Neural cell (in vitro differentiated cells): ENCODE measurements at regions not wholly inside any gene's neighbourhood (a gene's known extent, or its start where the extent isn't known, plus 50 kb on each side); places are given as distances from the start of the nearest gene placed in this dataset.

Source experiments
- EP300 ChIP-seq: fragments of 450-650 bp; conservative IDR thresholded peaks from 2 replicates; pipeline ENCODE4 v1.6.1; 2014; ENCODE audit warnings: antibody characterized with exemption, mild to moderate bottlenecking, moderate library complexity; ENCODE audit not compliant: poor library complexity, severe bottlenecking
- EZH2 ChIP-seq: fragments of 200-600, 300-800 bp; shearing (Covaris generic), sonication (generic); IDR thresholded peaks from 2 replicates; pipeline ENCODE4 v1.6.1; 2014; ENCODE audit warnings: antibody characterized with exemption, low read length, borderline replicate concordance, mild to moderate bottlenecking; ENCODE audit not compliant: insufficient read depth, poor library complexity, severe bottlenecking
- POLR2AphosphoS5 ChIP-seq: IDR thresholded peaks from 2 replicates; pipeline ENCODE4 v1.6.1; 2012
- RAD21 ChIP-seq: fragments of 450-650 bp; conservative IDR thresholded peaks from 2 replicates; pipeline ENCODE4 v1.6.1; 2014; ENCODE audit warnings: antibody characterized with exemption, mild to moderate bottlenecking, moderate library complexity
- SMC3 ChIP-seq: fragments of 450-650 bp; conservative IDR thresholded peaks from 2 replicates; pipeline ENCODE4 v1.6.1; 2014; ENCODE audit warnings: antibody characterized with exemption, mild to moderate bottlenecking, moderate library complexity; ENCODE audit not compliant: poor library complexity
- TAF1 ChIP-seq: IDR thresholded peaks from 2 replicates; pipeline ENCODE4 v1.6.1; 2012; ENCODE audit warnings: low read depth
- TF ChIP-seq, protein P1 (sequence below): fragments of 450-650 bp; IDR thresholded peaks from 2 replicates; pipeline ENCODE4 v1.5.1; 2014; ENCODE audit warnings: antibody characterized with exemption, mild to moderate bottlenecking, moderate library complexity; ENCODE audit not compliant: poor library complexity, severe bottlenecking
- TF ChIP-seq, protein P2 (sequence below): IDR thresholded peaks from 2 replicates; pipeline ENCODE4 v1.6.1; 2012; ENCODE audit warnings: borderline replicate concordance

DNA sequence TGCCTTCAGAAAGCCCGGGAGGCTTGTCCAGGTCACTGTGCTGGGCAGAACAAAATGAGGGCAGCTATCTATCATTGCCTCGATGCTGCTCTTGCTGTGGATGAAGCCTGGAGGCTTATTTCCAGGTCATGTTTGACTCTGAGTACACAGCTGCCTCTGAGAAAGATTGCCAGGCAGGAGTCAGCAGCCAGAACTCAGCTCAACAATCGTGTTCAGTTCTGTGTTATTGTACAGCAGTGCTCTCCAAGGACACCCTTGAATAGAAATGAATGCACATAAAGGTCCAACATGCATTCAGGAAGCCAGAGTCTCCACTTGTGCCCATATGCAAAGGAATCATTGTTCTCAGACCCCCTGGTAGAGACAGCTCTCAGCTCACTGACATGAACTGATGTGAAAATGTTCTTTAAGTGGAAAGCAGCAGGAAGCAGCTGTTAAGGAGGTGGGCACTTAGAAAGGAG, 61.7 kb upstream of the ZFR start:
- TF ChIP-seq EZH2 (no peak), POLR2AphosphoS5 (peak; percentile 92), RAD21 (peak; percentile 40), EP300 (peak; percentile 90), SMC3 (peak; percentile 42), TAF1 (no peak)
- TF ChIP-seq, protein P1, sequence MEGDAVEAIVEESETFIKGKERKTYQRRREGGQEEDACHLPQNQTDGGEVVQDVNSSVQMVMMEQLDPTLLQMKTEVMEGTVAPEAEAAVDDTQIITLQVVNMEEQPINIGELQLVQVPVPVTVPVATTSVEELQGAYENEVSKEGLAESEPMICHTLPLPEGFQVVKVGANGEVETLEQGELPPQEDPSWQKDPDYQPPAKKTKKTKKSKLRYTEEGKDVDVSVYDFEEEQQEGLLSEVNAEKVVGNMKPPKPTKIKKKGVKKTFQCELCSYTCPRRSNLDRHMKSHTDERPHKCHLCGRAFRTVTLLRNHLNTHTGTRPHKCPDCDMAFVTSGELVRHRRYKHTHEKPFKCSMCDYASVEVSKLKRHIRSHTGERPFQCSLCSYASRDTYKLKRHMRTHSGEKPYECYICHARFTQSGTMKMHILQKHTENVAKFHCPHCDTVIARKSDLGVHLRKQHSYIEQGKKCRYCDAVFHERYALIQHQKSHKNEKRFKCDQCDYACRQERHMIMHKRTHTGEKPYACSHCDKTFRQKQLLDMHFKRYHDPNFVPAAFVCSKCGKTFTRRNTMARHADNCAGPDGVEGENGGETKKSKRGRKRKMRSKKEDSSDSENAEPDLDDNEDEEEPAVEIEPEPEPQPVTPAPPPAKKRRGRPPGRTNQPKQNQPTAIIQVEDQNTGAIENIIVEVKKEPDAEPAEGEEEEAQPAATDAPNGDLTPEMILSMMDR = no peak
- TF ChIP-seq, protein P2, sequence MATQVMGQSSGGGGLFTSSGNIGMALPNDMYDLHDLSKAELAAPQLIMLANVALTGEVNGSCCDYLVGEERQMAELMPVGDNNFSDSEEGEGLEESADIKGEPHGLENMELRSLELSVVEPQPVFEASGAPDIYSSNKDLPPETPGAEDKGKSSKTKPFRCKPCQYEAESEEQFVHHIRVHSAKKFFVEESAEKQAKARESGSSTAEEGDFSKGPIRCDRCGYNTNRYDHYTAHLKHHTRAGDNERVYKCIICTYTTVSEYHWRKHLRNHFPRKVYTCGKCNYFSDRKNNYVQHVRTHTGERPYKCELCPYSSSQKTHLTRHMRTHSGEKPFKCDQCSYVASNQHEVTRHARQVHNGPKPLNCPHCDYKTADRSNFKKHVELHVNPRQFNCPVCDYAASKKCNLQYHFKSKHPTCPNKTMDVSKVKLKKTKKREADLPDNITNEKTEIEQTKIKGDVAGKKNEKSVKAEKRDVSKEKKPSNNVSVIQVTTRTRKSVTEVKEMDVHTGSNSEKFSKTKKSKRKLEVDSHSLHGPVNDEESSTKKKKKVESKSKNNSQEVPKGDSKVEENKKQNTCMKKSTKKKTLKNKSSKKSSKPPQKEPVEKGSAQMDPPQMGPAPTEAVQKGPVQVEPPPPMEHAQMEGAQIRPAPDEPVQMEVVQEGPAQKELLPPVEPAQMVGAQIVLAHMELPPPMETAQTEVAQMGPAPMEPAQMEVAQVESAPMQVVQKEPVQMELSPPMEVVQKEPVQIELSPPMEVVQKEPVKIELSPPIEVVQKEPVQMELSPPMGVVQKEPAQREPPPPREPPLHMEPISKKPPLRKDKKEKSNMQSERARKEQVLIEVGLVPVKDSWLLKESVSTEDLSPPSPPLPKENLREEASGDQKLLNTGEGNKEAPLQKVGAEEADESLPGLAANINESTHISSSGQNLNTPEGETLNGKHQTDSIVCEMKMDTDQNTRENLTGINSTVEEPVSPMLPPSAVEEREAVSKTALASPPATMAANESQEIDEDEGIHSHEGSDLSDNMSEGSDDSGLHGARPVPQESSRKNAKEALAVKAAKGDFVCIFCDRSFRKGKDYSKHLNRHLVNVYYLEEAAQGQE = no peak
